ENCODE measurements at regions not wholly inside any gene's neighbourhood (a gene's known extent, or its start where the extent isn't known, plus 50 kb on each side); places are given as distances from the start of the nearest gene placed in this dataset.

DNA sequence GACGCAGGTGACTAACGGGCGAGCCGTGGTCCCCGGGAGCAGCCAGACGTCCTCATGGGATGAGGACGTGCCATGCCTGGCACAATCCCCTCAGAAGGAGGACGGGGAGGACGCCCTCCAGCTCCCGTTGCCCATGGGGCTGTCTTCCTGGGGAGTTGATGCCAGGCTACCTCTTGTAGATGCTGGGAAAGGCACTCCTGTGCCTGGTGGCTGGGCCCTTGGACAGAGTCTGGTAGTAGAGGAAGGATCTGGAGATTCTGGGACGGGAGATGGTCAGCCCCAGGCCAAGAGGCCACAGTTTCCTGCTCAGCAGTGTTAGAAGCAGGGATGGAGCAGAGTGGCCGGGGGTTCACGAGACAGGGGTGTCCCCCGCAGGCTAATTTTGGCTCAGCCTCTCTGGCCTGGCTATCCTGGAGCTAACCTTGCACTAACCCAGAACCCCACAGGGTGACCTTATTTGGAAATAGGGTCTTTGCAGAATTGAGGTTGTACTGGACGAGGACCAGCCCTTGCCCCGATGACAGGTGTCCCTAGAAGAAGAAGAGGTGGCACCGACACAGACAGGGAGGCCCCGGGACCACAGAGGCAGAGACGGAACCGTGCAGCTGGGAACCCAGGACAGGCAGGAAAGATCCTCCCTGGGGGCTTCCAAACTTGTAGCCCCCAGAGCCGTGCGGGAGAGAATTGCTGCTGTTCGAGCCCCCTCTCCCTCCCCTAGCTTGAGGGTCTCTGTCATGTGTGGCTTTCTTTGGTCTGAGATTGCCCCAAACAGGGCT lies 50.1 kb upstream of the ADRA2C start:
- no peak for DNase-seq

DNA sequence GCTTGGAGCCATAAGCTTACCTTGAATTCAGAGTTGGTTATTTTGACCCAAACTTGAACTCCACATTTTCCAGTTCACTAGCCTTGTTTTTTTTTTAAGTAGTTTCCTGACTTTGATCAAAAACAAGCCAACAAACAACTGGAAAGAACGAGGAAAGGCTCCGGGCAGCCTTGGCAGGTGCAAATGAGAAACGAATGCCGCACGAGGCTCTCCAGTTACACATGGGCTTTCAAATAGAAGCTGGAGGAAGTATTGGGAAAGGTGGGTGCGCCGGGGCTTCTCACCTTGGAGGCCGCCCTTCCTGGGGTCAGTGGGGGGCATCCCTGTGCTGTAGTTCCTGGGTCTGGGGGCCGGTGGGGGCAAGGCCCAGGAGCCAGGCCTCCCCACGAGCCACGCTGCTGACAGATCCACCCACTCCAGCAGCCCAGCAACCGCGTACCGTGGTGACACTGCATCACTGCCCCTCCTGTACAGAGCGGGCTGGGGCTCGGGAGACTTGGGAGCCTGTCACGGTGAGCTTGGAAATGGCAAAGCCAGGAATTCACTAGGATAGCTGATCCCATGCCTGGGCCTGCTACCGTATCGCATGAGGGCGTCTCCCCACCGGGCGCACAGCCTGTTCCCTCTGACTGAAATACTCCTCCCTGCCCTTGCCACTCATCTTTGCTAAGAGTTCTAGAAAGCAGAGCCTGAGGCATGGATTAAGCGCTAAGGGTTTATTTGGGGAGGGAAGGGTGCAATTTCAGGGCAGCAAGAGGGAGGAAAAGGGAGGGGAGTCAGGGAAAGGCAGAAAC lies 50.9 kb upstream of the ADRA2C start:
- no peak for DNase-seq

DNA sequence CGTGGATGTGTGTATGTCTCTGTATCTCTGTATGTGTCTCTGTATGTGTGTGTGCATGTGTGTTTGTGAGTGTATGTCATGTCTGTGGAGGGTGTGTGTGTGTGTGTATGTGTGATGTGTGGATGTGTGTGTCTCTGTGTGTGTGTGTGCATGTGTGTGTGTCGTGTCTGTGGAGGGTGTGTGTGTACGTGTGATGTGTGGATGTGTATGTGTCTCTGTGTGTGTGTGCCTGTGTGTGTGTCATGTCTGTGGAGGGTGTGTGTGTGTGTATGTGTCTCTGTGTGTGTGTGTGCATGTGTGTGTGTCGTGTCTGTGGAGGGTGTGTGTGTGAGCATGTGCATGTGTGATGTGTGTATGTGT lies 51.6 kb upstream of the ADRA2C start:
- DNase-seq = no peak

DNA sequence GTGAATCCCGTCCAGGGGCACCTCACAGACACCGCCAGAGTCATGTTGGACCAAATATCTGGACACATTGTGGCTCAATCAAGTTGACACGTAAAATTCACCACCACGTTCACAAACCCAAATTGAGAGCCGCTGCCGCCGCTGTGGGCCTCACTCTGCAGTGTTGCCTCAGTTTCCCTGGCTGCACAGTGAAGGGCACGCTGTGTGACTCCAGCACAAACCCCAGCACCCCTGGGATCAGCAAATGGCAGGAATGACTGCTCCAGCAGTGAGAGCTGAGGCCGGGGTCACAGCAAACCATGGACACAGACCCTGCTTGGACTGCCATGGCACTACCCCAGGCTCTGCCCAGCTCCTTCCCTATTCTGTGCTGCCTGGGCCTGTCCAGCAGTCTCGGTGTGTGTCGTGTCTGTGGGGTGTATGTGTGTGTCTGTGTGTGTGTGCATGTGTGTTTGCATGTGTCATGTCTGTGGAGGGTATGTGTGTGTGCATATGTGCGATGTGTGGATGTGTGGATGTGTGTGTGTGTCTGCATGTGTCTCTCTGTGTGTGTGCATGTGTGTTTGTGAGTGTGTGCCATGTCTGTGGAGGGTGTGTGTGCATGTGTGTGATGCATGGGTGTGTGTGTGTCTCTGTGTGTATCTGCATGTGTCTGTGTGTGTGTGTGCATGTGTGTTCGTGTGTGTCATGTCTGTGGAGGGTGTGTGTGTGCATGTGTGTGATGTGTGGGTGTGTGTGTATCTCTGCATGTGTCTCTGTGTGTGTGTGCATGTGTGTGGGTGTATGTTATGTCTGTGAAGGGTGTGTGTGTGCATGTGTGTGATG lies 52.2 kb upstream of the ADRA2C start:
- DNase-seq = no peak

DNA sequence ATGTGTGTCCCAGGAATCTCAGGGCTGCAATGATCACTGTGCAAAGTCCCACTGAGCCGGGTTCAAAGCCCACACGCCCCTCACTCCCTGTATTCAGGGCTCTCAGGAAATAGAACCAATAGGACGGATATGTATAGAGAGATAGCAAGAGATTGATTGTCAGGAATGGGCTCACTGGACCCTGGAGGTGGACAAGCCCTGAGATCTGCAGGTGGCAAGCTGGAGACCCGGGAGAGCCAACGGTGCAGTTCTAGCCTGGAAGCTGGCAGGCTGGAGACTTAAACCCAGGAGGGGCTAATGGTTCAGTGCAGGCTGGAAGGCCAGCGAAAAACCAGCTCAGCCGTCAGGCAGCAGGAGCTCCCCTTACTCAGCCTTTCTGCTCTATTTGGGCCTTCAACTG lies 52.8 kb upstream of the ADRA2C start:
- no peak for DNase-seq

DNA sequence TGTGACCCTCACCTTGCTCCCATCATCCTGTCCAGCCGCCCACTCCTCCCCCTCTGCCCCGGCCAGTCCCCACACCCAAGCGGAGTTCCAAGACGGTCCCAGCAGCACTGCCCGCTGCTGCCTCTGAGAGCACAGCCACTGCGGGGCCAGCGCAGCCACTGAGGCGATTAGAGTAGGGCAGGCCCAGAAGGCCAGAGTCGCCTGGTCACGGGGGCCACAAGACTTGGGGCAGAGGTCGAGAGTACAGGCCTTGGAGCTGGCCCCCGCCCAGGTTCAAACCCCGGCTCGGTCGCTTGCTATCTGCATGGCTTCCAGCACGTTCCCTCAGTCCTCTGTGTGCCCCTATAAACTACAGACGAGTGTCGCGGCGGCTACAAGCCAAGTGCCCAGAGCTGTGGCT lies 53.2 kb upstream of the ADRA2C start:
- no peak for DNase-seq

DNA sequence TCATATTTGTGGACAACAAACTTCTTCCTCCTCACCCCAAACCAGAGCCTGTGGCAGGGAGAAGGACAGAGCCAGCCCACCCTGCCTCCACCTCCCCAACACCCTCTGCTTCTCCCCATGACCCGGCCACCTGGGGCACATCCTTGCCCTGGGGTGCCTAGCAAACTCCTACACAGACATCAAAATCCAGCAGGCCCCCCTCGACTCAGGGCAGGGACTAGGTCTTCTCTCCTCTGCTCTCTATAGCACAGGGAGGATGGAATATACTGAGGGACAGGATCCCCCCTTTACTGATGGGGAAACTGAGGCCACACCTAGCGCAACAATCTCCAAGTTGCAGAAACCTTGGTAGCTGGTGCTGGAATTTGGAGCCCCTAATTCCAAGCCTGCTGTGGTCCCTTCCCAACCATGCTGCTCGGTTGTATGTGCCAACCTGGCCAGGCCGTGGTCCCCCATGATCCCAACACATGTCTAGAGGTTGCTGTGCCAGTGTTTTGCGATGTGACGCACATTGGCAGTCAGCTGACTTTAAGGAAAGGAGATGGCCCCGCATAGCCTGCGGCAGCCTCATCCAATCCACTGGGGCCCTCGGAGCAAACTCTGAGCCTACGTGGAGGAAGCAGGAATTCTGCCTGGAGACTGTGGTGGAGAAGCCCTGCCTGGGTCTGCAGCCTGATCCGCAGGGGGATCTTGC lies 53.9 kb upstream of the ADRA2C start:
- no peak for DNase-seq

DNA sequence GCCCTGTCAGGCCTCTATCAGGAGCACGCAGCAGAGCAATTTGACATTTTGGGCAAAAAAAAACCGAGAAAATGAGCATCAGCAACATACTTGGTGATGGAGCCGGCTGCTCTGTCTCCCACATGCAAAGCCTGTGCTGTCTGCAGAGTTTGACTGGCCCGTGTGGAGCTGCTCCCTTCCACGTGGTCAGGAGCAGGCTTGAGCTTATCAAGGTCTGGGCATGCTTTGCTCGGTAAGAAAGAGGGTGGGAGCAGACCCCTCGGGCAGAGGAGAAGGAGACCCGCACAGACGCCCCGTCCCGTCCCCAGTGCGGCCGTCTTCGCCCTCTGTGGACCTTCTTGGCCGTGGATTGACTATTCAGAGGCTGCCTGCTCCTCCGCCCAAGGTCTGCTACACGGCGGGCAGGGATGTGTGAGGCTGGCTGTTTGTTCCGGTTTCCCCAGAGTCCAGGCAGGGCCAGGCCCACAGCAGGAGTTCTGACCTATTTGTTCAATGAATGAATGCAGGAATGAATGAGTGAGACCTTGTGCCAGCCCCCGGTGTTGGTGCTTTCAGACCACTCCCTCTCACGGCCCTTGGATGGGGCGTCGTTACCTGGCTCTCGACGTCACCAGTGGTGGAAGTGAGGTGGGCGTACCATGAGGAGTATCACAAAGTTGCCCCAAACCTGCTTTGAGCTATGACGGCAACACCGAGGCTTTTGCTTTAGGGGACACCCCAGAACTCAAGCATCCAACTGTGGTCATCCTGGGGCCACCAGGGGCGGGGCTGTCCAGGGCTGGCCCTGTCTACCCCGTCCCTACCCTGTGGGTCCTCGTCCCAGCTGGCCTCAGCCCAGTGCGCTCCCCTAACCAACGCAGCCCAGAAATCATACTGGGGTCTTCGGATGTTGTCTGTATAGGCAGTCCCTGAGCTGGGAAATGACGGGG lies 54.7 kb upstream of the ADRA2C start:
- no peak for DNase-seq

DNA sequence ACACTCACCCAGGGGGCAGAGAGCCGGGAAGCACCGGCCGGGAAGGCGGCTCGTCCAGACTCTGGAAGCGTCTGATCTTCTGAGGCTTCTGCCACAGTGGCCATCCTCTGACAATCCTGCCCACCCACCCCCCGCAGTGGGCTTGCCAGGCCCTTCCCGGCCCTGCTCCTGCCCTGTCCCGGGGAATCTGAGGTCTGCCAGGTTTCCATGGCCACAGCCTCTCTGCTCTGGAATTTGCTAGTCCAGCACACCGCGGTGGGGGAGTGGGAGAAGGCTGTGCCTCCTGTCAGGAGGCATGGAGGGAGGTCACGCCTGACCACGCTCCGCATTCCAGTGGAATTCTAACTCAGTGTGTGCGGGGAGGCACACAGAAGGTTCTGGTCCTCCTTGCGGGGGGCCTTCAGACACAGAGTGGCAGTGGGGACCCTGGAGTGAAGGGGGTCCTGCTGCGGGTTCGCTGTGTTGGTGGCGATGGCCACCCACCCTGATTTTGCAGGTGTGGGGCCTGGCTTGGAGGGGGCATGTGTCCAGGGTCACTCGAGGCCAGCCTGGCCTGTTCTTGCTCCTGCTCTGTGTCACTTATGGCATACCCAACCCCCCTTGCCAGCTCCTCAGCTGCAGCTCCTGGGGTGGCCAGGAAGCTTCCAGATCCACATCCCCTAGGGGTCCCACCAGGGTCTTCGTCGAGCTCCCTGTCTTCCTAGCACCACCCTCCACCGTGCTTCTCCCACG lies 55.6 kb upstream of the ADRA2C start:
- DNase-seq = no peak

DNA sequence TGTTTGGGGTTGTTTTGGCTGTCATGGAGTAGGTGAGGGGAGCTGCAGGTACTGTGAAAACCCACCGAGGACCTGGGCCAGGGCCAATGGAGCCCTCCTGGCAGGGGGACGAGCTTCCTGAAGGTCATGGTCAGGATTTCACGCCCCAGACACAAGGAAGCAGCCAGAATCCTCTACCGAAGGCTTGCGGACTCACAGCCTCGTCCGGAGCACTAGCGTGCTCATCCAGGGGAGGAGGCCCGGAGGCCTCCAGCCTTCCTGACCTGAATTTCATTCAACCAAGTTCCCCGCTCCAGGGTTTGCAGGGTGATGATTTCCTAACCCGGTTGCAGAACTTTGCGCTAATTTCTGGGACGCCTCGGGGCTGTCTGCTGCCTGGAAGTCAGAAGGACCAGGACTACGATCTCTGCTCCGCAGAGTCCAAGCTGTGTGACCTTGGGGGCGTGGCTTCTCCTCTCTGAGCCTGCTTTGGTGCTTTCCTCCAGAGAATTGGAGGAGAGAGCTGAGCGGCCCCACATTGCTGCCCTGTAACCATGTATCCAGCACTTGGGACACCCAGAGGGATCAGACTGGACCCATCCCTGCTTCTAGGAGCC lies 56.2 kb upstream of the ADRA2C start:
- DNase-seq = no peak

DNA sequence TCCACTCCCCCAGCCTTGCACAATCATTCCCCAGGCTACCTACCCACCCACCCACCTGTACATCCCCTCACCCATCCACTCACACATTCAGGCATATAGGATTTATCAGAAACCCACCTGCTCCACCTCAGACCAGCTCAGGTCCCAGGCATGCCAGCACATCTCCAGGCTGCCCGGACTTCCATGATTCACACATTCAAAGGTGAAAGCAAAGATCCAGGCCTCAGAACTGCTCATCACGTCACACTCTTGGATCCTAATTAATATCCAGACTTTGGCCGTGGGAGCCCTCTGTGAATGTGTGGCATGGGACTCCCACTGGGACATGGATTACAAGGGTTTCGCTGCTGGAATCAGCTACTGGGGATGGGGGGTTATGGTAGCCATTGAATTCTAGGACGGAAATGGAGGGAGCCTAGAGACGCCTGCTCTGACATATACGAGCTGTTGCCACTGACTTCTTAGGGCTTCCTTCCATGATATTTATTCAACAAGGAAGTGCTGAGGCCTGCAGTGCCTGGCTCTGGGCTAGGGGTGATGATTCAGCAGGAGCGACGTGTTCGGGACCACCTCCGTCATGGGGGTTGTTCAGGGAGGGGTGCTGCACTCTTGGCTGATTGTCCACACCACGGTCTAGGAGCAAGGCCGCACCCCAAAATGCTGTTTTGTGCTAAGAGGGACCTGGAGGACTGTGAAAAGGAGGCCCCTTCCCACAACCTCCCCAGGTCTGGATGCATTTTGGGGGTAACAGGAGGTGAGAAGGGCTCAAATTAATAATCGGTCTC lies 56.9 kb upstream of the ADRA2C start:
- DNase-seq = no peak

DNA sequence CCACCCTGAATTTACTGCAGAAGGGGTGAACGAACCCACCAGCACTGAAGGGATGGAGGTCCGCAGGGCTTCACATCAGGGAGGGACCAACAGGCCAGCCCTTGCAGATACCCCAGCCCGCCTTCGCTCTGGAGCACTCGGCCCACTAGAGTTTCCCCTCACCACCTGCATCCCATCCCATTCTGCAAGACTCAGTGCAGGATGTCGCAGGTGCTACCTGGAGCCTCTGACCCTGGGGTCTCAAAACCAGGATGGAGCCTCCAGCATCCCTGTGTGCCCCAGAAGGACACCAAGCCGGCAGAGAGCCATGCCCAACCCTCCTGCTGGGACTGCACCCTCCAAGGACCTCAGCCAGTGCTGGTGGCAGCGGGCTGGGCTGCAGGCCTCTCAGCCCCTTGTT lies 57.6 kb upstream of the ADRA2C start:
- DNase-seq = no peak

DNA sequence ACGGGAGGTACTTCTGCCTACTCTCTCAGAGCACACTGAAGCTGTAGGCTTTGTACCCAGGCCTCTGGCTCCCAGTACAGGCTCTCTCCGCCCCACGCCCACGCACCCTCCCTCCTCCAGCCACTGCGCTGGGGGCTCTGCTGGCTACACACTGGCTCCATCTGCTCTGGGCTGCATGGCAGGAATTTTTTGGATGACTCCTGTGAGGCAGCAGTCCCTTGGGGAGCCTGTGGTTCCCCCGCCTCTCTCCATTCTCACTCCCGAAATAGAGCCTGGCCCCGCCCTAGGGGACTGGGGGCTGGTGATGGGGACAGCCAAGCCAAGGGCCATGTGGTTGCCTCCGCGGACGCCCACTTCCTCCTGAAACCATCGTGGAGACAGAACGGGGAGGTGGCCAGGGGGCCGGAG lies 58.1 kb upstream of the ADRA2C start:
- DNase-seq = no peak

DNA sequence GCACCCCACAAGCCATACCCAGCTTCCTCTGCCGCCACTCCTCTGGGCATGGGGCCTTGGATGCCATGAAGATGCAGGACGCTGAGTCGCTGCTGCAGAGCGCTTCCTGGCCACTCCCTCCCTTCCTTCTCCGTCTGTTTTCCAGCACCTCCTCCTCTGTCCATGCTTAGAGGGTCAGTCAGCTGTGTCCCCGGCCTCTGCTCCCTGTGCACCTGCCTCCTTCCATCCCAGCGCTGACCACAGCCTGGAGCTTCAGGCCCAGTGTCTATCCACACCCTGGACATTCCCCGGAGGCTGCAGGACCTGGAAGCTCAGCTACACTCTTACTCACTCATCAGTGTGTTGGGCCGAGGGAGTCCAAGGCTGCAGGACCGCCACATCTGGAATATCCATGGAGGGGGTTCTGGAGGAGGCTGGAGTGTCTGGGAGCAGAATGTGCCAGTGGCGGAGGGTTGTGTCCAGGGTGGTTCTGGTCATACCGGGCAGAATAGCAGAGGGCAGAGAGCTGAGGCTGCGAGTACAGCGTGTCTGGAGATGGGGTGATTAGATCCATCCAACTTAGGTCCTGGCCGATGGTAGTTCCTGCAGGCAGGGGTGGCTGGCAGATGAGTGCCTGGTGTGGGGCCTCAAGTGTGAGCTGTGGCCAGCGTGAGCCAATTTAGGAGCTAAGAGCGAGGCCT lies 58.6 kb upstream of the ADRA2C start:
- no peak for DNase-seq

DNA sequence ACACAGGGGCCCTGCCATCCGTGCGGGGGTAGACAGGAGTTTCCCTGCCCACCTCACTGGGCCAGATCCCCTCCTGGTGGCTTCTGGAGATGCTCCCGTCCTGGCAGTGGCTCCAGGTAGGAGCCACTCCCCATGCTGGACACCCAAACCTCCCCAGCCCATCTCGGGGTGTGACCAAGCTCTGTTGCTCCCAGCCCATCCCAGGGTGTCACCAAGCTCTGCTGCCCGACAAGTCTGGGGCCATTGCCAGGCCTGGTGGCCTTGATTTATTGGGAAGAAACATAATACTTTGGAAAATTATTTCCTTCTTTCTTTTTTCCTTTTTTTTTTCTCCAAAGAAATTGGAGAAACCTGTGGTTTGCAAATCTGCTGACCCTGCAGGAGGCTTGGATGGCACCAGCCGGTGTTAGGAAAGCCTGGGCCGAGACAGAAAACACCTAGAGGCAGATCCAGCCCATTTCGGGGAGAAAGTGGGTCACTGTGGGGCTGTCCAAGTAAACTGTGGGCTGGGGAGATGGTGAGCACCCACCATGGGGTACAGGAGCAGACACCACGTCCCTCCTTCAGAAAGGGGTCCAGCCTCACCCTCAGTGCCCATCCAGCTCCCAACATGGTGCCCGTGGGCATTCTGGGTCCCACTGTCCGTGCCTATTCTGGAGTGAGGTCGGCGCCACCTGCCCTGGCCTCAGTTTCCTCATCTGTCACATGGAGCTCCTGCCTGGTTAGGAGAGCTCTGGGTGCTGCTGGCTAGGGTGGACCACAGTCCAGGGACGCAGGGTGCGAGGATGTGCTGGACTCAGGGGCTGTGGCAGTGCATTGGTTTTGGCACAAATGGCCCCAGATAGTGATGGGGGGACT lies 59.4 kb upstream of the ADRA2C start:
- no peak for DNase-seq

DNA sequence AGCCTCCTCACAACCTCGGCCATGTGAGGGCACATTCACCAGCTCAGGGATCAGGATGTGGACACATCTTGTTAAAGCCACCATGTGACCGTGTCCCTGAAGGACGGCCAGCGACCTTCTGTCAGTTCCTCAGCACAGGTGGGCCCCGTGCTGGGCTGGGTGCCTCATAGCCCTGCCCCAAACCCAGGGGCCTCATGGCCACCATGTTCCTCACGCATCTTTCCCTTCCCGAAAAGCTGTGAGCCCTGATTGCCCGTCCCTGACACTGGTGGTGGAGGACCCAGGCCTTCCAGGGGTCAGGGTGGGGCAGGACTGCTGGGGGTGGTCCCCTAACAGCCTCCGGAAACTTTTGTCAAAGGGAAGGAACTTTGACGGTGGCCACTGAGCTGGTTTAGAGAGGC lies 60.1 kb upstream of the ADRA2C start:
- DNase-seq = no peak

DNA sequence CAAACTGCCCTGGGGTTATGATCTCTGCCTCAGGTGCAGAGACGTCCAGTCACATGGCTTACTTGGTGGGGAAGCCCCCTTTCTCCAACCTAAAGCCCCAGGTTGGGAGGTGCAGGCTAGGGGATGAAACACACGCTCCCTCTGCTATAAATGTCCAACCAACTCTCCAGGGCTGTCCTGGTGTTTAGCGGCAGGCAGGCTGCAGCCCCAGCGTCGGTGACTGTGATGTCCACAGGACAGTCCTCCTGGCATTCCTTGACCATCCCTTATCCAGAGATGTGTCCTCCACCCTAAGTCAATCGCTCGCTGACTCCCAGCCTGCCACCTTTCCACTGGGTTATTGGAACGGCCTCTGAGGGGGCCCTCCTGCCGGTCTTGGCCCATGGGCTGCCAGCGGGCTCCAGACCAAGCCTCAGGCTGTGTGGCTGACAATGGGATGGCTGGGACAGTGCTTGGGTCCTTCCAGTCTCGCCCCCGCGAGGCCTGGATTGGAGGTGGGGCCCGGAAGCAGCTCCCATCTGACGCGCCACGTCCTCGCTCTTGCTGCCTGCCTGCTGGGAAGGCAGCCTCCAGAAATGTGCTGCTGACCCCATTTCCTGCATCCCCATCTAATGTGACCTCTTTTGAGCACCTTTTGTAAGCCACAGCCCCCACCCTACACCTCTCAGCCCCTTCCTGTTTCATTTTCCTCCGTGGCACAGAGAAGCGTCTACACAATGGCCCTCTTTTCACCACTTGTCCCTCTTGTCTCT lies 60.8 kb upstream of the ADRA2C start:
- no peak for DNase-seq

DNA sequence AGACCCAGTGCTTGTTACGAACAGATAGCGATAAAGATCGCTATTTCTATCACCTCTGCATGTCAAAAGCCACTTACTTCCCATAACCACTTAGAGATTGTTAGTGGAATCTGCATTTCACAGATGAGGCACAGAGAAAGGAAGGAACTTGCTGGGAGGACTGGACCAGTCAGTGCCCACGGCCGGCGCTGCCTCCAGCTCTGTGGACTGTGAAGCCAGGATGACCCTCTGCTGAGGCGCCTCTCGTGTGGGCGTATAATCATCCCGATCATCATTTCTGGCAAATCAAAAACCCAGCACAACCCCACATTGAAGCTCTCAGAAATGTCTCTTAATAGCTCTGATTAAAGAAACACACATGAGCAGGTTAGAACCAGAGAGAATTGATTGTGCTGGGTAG lies 61.5 kb upstream of the ADRA2C start:
- no peak for DNase-seq
